H9 (cell line): ENCODE measurements at regions not wholly inside any gene's neighbourhood (a gene's known extent, or its start where the extent isn't known, plus 50 kb on each side); places are given as distances from the start of the nearest gene placed in this dataset.

Experiments used
- DNase-seq: peaks from one replicate; pipeline ENCODE4 v3.0.0-alpha.2; 2017
- H2AFZ ChIP-seq: one replicate; pipeline ENCODE4 v1.6.1; 2013; ENCODE audit warnings: mild to moderate bottlenecking, low read length, control low read depth, moderate library complexity
- H2AK5ac ChIP-seq: 2 replicates; pipeline ENCODE4 v1.6.1; 2013; ENCODE audit warnings: low read length, control low read depth, mixed read lengths; ENCODE audit not compliant: insufficient read length
- H2BK120ac ChIP-seq: one replicate; pipeline ENCODE4 v1.6.1; 2013; ENCODE audit warnings: low read depth, mild to moderate bottlenecking, low read length, control low read depth, inconsistent platforms; ENCODE audit not compliant: poor library complexity, severe bottlenecking
- H2BK12ac ChIP-seq: 2 replicates; pipeline ENCODE4 v1.6.1; 2013; ENCODE audit warnings: low read length, control low read depth, mixed read lengths, low read depth; ENCODE audit not compliant: insufficient read length
- H2BK15ac ChIP-seq: 2 replicates; pipeline ENCODE4 v1.6.1; 2013; ENCODE audit warnings: low read depth, low read length, control low read depth
- H2BK20ac ChIP-seq: one replicate; pipeline ENCODE4 v1.6.1; 2013; ENCODE audit warnings: low read depth, mild to moderate bottlenecking, low read length, control low read depth, inconsistent platforms; ENCODE audit not compliant: poor library complexity, severe bottlenecking
- H2BK5ac ChIP-seq: 2 replicates; pipeline ENCODE4 v1.6.1; 2013; ENCODE audit warnings: low read length, control low read depth, mixed read lengths; ENCODE audit not compliant: insufficient read length
- H3K14ac ChIP-seq: 2 replicates; pipeline ENCODE4 v1.6.1; 2013; ENCODE audit warnings: low read length, control low read depth; ENCODE audit not compliant: insufficient read depth
- H3K18ac ChIP-seq: 2 replicates; pipeline ENCODE4 v1.6.1; 2013; ENCODE audit warnings: low read depth, mild to moderate bottlenecking, mixed read lengths, low read length, control low read depth; ENCODE audit not compliant: insufficient read length
- H3K23ac ChIP-seq: 2 replicates; pipeline ENCODE4 v1.6.1; 2013; ENCODE audit warnings: low read length, control low read depth, mixed read lengths, low read depth; ENCODE audit not compliant: insufficient read length
- H3K23me2 ChIP-seq: 2 replicates; pipeline ENCODE4 v1.6.1; 2013; ENCODE audit warnings: low read depth, mild to moderate bottlenecking, mixed read lengths, low read length, control low read depth; ENCODE audit not compliant: insufficient read length, poor library complexity, severe bottlenecking
- H3K27ac ChIP-seq: 2 replicates; pipeline ENCODE4 v1.5.1; 2013; ENCODE audit warnings: low read length, control low read depth, mixed read lengths, low read depth; ENCODE audit not compliant: insufficient read length
- H3K27me3 ChIP-seq: 2 replicates; pipeline ENCODE4 v1.6.1; 2013; ENCODE audit warnings: low read length, control low read depth, inconsistent platforms; ENCODE audit not compliant: insufficient read depth
- H3K4ac ChIP-seq: 2 replicates; pipeline ENCODE4 v1.6.1; 2013; ENCODE audit warnings: low read depth, mild to moderate bottlenecking, control low read depth, inconsistent platforms, low read length, moderate library complexity
- H3K4me1 ChIP-seq: 2 replicates; pipeline ENCODE4 v1.6.1; 2013; ENCODE audit warnings: low read length, control low read depth, inconsistent platforms; ENCODE audit not compliant: insufficient read depth
- H3K4me2 ChIP-seq: 2 replicates; pipeline ENCODE4 v1.6.1; 2013; ENCODE audit warnings: low read length, control low read depth, mixed read lengths; ENCODE audit not compliant: insufficient read length, insufficient read depth
- H3K56ac ChIP-seq: 2 replicates; pipeline ENCODE4 v1.6.1; 2013; ENCODE audit warnings: low read depth, mild to moderate bottlenecking, mixed read lengths, low read length, control low read depth; ENCODE audit not compliant: insufficient read length
- H3K79me1 ChIP-seq: 2 replicates; pipeline ENCODE4 v1.6.1; 2013; ENCODE audit warnings: low read depth, mild to moderate bottlenecking, moderate library complexity, low read length, control low read depth, inconsistent platforms; ENCODE audit not compliant: insufficient read depth, poor library complexity, severe bottlenecking
- H3K79me2 ChIP-seq: 2 replicates; pipeline ENCODE4 v1.6.1; 2013; ENCODE audit warnings: low read length, control low read depth, inconsistent platforms; ENCODE audit not compliant: insufficient read depth
- H3K9ac ChIP-seq: 2 replicates; pipeline ENCODE4 v1.6.1; 2013; ENCODE audit warnings: low read length, control low read depth, mixed read lengths; ENCODE audit not compliant: insufficient read length; ENCODE audit errors: extremely low read depth
- H3K9me3 ChIP-seq: one replicate; pipeline ENCODE4 v1.6.1; 2013; ENCODE audit warnings: low read depth, low read length, inconsistent platforms; ENCODE audit not compliant: control insufficient read depth
- H3T11ph ChIP-seq: one replicate; pipeline ENCODE4 v1.6.1; 2013; ENCODE audit warnings: mild to moderate bottlenecking, low read length, control low read depth, inconsistent platforms
- H4K20me1 ChIP-seq: one replicate; pipeline ENCODE4 v1.6.1; 2013; ENCODE audit not compliant: control insufficient read depth, insufficient read length, insufficient read depth
- H4K5ac ChIP-seq: 2 replicates; pipeline ENCODE4 v1.6.1; 2013; ENCODE audit warnings: low read depth, mild to moderate bottlenecking, mixed read lengths, low read length, control low read depth; ENCODE audit not compliant: insufficient read length
- H4K8ac ChIP-seq: replicated peaks from 2 replicates; pipeline ENCODE4 v1.6.1; 2013; ENCODE audit warnings: low read length, control low read depth, mixed read lengths, low read depth; ENCODE audit not compliant: insufficient read length
- H4K91ac ChIP-seq: 2 replicates; pipeline ENCODE4 v1.6.1; 2013; ENCODE audit warnings: low read depth, mild to moderate bottlenecking, moderate library complexity, mixed read lengths, low read length, control low read depth; ENCODE audit not compliant: insufficient read length
- H3K27ac Mint-ChIP-seq, 3 experiments: 2 replicates in 2 of 3; 3 replicates in 1 of 3; pipeline ENCODE4 v1.8.0; 2020 to 2021; ENCODE audit warnings: mixed read lengths in 3 of 3, mild to moderate bottlenecking in 1 of 3, moderate library complexity in 1 of 3
- H3K27me3 Mint-ChIP-seq: 2 replicates; pipeline ENCODE4 v1.8.0; 2021; ENCODE audit warnings: low read depth, mild to moderate bottlenecking, moderate library complexity, mixed read lengths
- H3K36me3 Mint-ChIP-seq, 3 experiments: 2 replicates in 2 of 3; 3 replicates in 1 of 3; pipeline ENCODE4 v1.8.0; 2020 to 2021; ENCODE audit warnings: low read depth in 3 of 3, mixed read lengths in 3 of 3; ENCODE audit not compliant: insufficient read depth in 1 of 3
- H3K4me1 Mint-ChIP-seq, 2 experiments: 2 replicates each; pipeline ENCODE4 v1.8.0; 2020; ENCODE audit warnings: mixed read lengths in 2 of 2
- H3K4me3 Mint-ChIP-seq, 2 experiments: 2 replicates in 1 of 2; 3 replicates in 1 of 2; pipeline ENCODE4 v1.8.0; 2020 to 2021; ENCODE audit warnings: mild to moderate bottlenecking in 2 of 2, mixed read lengths in 2 of 2, moderate library complexity in 1 of 2
- H3K9me3 Mint-ChIP-seq, 2 experiments: 2 replicates in 1 of 2; 3 replicates in 1 of 2; pipeline ENCODE4 v1.8.0; 2020; ENCODE audit warnings: mild to moderate bottlenecking in 2 of 2, mixed read lengths in 2 of 2, moderate library complexity in 1 of 2
- CTCF ChIP-seq: fragments of 200-600 bp; sonication (generic); conservative IDR thresholded peaks from 3 replicates; pipeline ENCODE4 v1.8.0; 2021; ENCODE audit warnings: antibody characterized with exemption, mild to moderate bottlenecking

- peaks cover 2 to 4% of the 10 kb centered on the region in 2 experiments; a peak in 3 of 5 replicates for H3K9me3 Mint-ChIP-seq
- Histone ChIP-seq H3K23me2 (no peaks in the 10 kb centered on the region), H2BK12ac (no peak overlapping the region), H3K79me2 (no peaks in the 10 kb centered on the region), H4K8ac (no peak overlapping the region), H3K79me1 (no peaks in the 10 kb centered on the region), H4K91ac (no peak overlapping the region), H3K14ac (no peak overlapping the region), H2BK5ac (no peak overlapping the region), H3T11ph (no peak overlapping the region), H3K18ac (no peak overlapping the region), H2AFZ (no peak overlapping the region), H3K9me3 (no peaks in the 10 kb centered on the region), H2BK15ac (no peak overlapping the region), H3K4me2 (no peak overlapping the region), H2BK120ac (no peak overlapping the region), H3K27ac (no peak overlapping the region), H2AK5ac (no peak overlapping the region), H3K4me1 (peaks cover 2% of the 10 kb centered on the region; the same call in 1 of the 2 replicates), H4K5ac (no peak overlapping the region), H3K4ac (no peak overlapping the region), H4K20me1 (no peaks in the 10 kb centered on the region), H3K27me3 (no peaks in the 10 kb centered on the region), H3K23ac (no peak overlapping the region), H3K56ac (no peak overlapping the region), H3K9ac (no peak overlapping the region), H2BK20ac (no peak overlapping the region)
- H3K27me3 Mint-ChIP-seq, result no peaks in the 10 kb centered on the region
- H3K4me1 Mint-ChIP-seq, result peaks cover 18 to 33% of the 10 kb centered on the region in 2 experiments
- H3K4me3 Mint-ChIP-seq, result no peak overlapping the region
- 0 out of 7 replicates have a peak, but pooled peaks cover 0 to 3% (median 2%) of the 10 kb centered on the region in 3 experiments for H3K36me3 Mint-ChIP-seq
- no peak for TF ChIP-seq CTCF
- DNase-seq, result no peak
- H3K27ac Mint-ChIP-seq, result no peak overlapping the region
These were observed 212.1 kb upstream of the MIR17HG start for GRCh38 chr13:91135376-91135775.
